ENCODE measurements at regions not wholly inside any gene's neighbourhood (a gene's known extent, or its start where the extent isn't known, plus 50 kb on each side); places are given as distances from the start of the nearest gene placed in this dataset.
"Not testable (repeated sequence)": the region's sequence is repeated elsewhere in the genome, so short reads cannot be mapped to it uniquely, and the experiment has no call there.

GRCh38 chr6:26956601-26957184 lies 290.8 kb upstream of the PRSS16 start:
- not testable (repeated sequence) for H3K27me3 ChIP-seq (ENCODE audit: control insufficient read depth in 2 of 2, insufficient read depth in 2 of 2, low read length in 2 of 2); H3K4me1 ChIP-seq (ENCODE audit: control insufficient read depth in 2 of 2, insufficient read depth in 2 of 2, low read length in 2 of 2); H3K36me3 ChIP-seq (ENCODE audit: control insufficient read depth in 2 of 2, insufficient read depth in 2 of 2, low read length in 2 of 2); H3K9me3 ChIP-seq (ENCODE audit: control insufficient read depth in 2 of 2, low read length in 2 of 2)
- Histone ChIP-seq H3K27ac (ENCODE audit: low read depth in 2 of 2, low read length in 2 of 2) (peak overlapping the region; percentile 48 to 70), H3K9ac (ENCODE audit: low read depth in 1 of 2, low read length in 2 of 2) (peak overlapping the region in 1 of 2 donors; percentile 51), H3K4me3 (ENCODE audit: low read length in 2 of 2) (peak overlapping the region; percentile 55 to 65)

GRCh38 chr6:26957399-26958127 lies 289.9 kb upstream of the PRSS16 start:
- H3K9ac ChIP-seq (ENCODE audit: low read depth in 1 of 2, low read length in 2 of 2) = peak overlapping the region in 1 of 2 donors; percentile 51
- not testable (repeated sequence) for H3K36me3 ChIP-seq (ENCODE audit: control insufficient read depth in 2 of 2, insufficient read depth in 2 of 2, low read length in 2 of 2); H3K9me3 ChIP-seq (ENCODE audit: control insufficient read depth in 2 of 2, low read length in 2 of 2); H3K27me3 ChIP-seq (ENCODE audit: control insufficient read depth in 2 of 2, insufficient read depth in 2 of 2, low read length in 2 of 2); H3K4me1 ChIP-seq (ENCODE audit: control insufficient read depth in 2 of 2, insufficient read depth in 2 of 2, low read length in 2 of 2)
- H3K27ac ChIP-seq (ENCODE audit: low read depth in 2 of 2, low read length in 2 of 2) = peak overlapping the region in 1 of 2 donors; percentile 48
- H3K4me3 ChIP-seq (ENCODE audit: low read length in 2 of 2) = peak overlapping the region; percentile 55 to 65

- not testable (repeated sequence) for H3K9me3 ChIP-seq (ENCODE audit: control insufficient read depth in 2 of 2, low read length in 2 of 2); H3K4me3 ChIP-seq (ENCODE audit: low read length in 2 of 2); H3K4me1 ChIP-seq (ENCODE audit: control insufficient read depth in 2 of 2, insufficient read depth in 2 of 2, low read length in 2 of 2); H3K9ac ChIP-seq (ENCODE audit: low read depth in 1 of 2, low read length in 2 of 2); H3K27ac ChIP-seq (ENCODE audit: low read depth in 2 of 2, low read length in 2 of 2); H3K27me3 ChIP-seq (ENCODE audit: control insufficient read depth in 2 of 2, insufficient read depth in 2 of 2, low read length in 2 of 2); H3K36me3 ChIP-seq (ENCODE audit: control insufficient read depth in 2 of 2, insufficient read depth in 2 of 2, low read length in 2 of 2)
Measured at GRCh38 chr6:26961236-26961635, 286.3 kb upstream of the PRSS16 start.

GRCh38 chr6:27002447-27002846 lies 245.1 kb upstream of the PRSS16 start:
- no peak overlapping the region for H3K27ac ChIP-seq (ENCODE audit: low read depth in 2 of 2, low read length in 2 of 2)
- H3K9ac ChIP-seq (ENCODE audit: low read depth in 1 of 2, low read length in 2 of 2) = no peak overlapping the region
- no peaks in the 10 kb centered on the region for H3K9me3 ChIP-seq (ENCODE audit: control insufficient read depth in 2 of 2, low read length in 2 of 2)
- no peaks in the 10 kb centered on the region for H3K4me1 ChIP-seq (ENCODE audit: control insufficient read depth in 2 of 2, insufficient read depth in 2 of 2, low read length in 2 of 2)
- no peaks in the 10 kb centered on the region for H3K36me3 ChIP-seq (ENCODE audit: control insufficient read depth in 2 of 2, insufficient read depth in 2 of 2, low read length in 2 of 2)
- H3K4me3 ChIP-seq (ENCODE audit: low read length in 2 of 2) = no peak overlapping the region
- H3K27me3 ChIP-seq (ENCODE audit: control insufficient read depth in 2 of 2, insufficient read depth in 2 of 2, low read length in 2 of 2) = no peaks in the 10 kb centered on the region

- Histone ChIP-seq H3K9ac (ENCODE audit: low read depth in 1 of 2, low read length in 2 of 2) (no peak overlapping the region), H3K4me1 (ENCODE audit: control insufficient read depth in 2 of 2, insufficient read depth in 2 of 2, low read length in 2 of 2) (no peaks in the 10 kb centered on the region), H3K9me3 (ENCODE audit: control insufficient read depth in 2 of 2, low read length in 2 of 2) (no peaks in the 10 kb centered on the region), H3K4me3 (ENCODE audit: low read length in 2 of 2) (no peak overlapping the region), H3K27me3 (ENCODE audit: control insufficient read depth in 2 of 2, insufficient read depth in 2 of 2, low read length in 2 of 2) (no peaks in the 10 kb centered on the region), H3K27ac (ENCODE audit: low read depth in 2 of 2, low read length in 2 of 2) (no peak overlapping the region), H3K36me3 (ENCODE audit: control insufficient read depth in 2 of 2, insufficient read depth in 2 of 2, low read length in 2 of 2) (no peaks in the 10 kb centered on the region)
Measured at GRCh38 chr6:27007020-27007419, 240.5 kb upstream of the PRSS16 start.

- not testable (repeated sequence) for H3K9ac ChIP-seq (ENCODE audit: low read depth in 1 of 2, low read length in 2 of 2); H3K9me3 ChIP-seq (ENCODE audit: control insufficient read depth in 2 of 2, low read length in 2 of 2); H3K36me3 ChIP-seq (ENCODE audit: control insufficient read depth in 2 of 2, insufficient read depth in 2 of 2, low read length in 2 of 2); H3K27ac ChIP-seq (ENCODE audit: low read depth in 2 of 2, low read length in 2 of 2); H3K4me3 ChIP-seq (ENCODE audit: low read length in 2 of 2); H3K27me3 ChIP-seq (ENCODE audit: control insufficient read depth in 2 of 2, insufficient read depth in 2 of 2, low read length in 2 of 2); H3K4me1 ChIP-seq (ENCODE audit: control insufficient read depth in 2 of 2, insufficient read depth in 2 of 2, low read length in 2 of 2)
Measured at GRCh38 chr6:27008613-27009012, 238.9 kb upstream of the PRSS16 start.

GRCh38 chr6:27014053-27014452 lies 233.4 kb upstream of the PRSS16 start:
- H3K9me3 ChIP-seq (ENCODE audit: control insufficient read depth in 2 of 2, low read length in 2 of 2); H3K27me3 ChIP-seq (ENCODE audit: control insufficient read depth in 2 of 2, insufficient read depth in 2 of 2, low read length in 2 of 2); H3K4me1 ChIP-seq (ENCODE audit: control insufficient read depth in 2 of 2, insufficient read depth in 2 of 2, low read length in 2 of 2); H3K9ac ChIP-seq (ENCODE audit: low read depth in 1 of 2, low read length in 2 of 2); H3K36me3 ChIP-seq (ENCODE audit: control insufficient read depth in 2 of 2, insufficient read depth in 2 of 2, low read length in 2 of 2); H3K27ac ChIP-seq (ENCODE audit: low read depth in 2 of 2, low read length in 2 of 2); H3K4me3 ChIP-seq (ENCODE audit: low read length in 2 of 2): not testable (repeated sequence)

- Histone ChIP-seq H3K27ac (ENCODE audit: low read depth in 2 of 2, low read length in 2 of 2) (no peak overlapping the region), H3K9me3 (ENCODE audit: control insufficient read depth in 2 of 2, low read length in 2 of 2) (peaks cover 0 to 2% of the 10 kb centered on the region in 2 donors), H3K27me3 (ENCODE audit: control insufficient read depth in 2 of 2, insufficient read depth in 2 of 2, low read length in 2 of 2) (no peaks in the 10 kb centered on the region), H3K9ac (ENCODE audit: low read depth in 1 of 2, low read length in 2 of 2) (no peak overlapping the region), H3K36me3 (ENCODE audit: control insufficient read depth in 2 of 2, insufficient read depth in 2 of 2, low read length in 2 of 2) (no peaks in the 10 kb centered on the region), H3K4me3 (ENCODE audit: low read length in 2 of 2) (no peak overlapping the region), H3K4me1 (ENCODE audit: control insufficient read depth in 2 of 2, insufficient read depth in 2 of 2, low read length in 2 of 2) (peaks cover 0 to 4% of the 10 kb centered on the region in 2 donors)
Measured at GRCh38 chr6:27016689-27017088, 230.8 kb upstream of the PRSS16 start.

- not testable (repeated sequence) for H3K9me3 ChIP-seq (ENCODE audit: control insufficient read depth in 2 of 2, low read length in 2 of 2); H3K27me3 ChIP-seq (ENCODE audit: control insufficient read depth in 2 of 2, insufficient read depth in 2 of 2, low read length in 2 of 2); H3K27ac ChIP-seq (ENCODE audit: low read depth in 2 of 2, low read length in 2 of 2); H3K4me1 ChIP-seq (ENCODE audit: control insufficient read depth in 2 of 2, insufficient read depth in 2 of 2, low read length in 2 of 2); H3K4me3 ChIP-seq (ENCODE audit: low read length in 2 of 2); H3K36me3 ChIP-seq (ENCODE audit: control insufficient read depth in 2 of 2, insufficient read depth in 2 of 2, low read length in 2 of 2); H3K9ac ChIP-seq (ENCODE audit: low read depth in 1 of 2, low read length in 2 of 2)
Measured at GRCh38 chr6:27018401-27018800, 229.1 kb upstream of the PRSS16 start.

- Histone ChIP-seq H3K4me3 (ENCODE audit: low read length in 2 of 2) (peak overlapping the region; percentile 83 to 89), H3K27ac (ENCODE audit: low read depth in 2 of 2, low read length in 2 of 2) (peak overlapping the region; percentile 83 to 91), H3K9ac (ENCODE audit: low read depth in 1 of 2, low read length in 2 of 2) (peak overlapping the region; percentile 77 to 79)
Measured at GRCh38 chr6:27019651-27020552, 227.6 kb upstream of the PRSS16 start.

More at GRCh38 chr6:27019651-27020552, 227.6 kb upstream of the PRSS16 start:
- Histone ChIP-seq H3K36me3 (ENCODE audit: control insufficient read depth in 2 of 2, insufficient read depth in 2 of 2, low read length in 2 of 2) (no peaks in the 10 kb centered on the region), H3K9me3 (ENCODE audit: control insufficient read depth in 2 of 2, low read length in 2 of 2) (peaks cover 0 to 2% of the 10 kb centered on the region in 2 donors), H3K27me3 (ENCODE audit: control insufficient read depth in 2 of 2, insufficient read depth in 2 of 2, low read length in 2 of 2) (no peaks in the 10 kb centered on the region), H3K4me1 (ENCODE audit: control insufficient read depth in 2 of 2, insufficient read depth in 2 of 2, low read length in 2 of 2) (peaks cover 0 to 4% of the 10 kb centered on the region in 2 donors)

Measured in mucosa of rectum (tissue), 2 donors.